Tibial nerve (tissue), 4 donors: ENCODE measurements at regions not wholly inside any gene's neighbourhood (a gene's known extent, or its start where the extent isn't known, plus 50 kb on each side); places are given as distances from the start of the nearest gene placed in this dataset.

Experiments used
- DNase-seq, 2 donors: peaks; one replicate each; pipeline ENCODE4 v3.0.0-alpha.2; 2019; ENCODE audit warnings: low spot score in 2 of 2
- H3K27ac ChIP-seq, 4 donors: fragments of 200-600 bp; sonication (generic) in 3 of 4; one replicate each; pipeline ENCODE4 v1.5.1; 2017 to 2019; ENCODE audit warnings: mild to moderate bottlenecking in 1 of 4
- H3K27me3 ChIP-seq, 2 donors: fragments of 200-600 bp; sonication (generic) in 1 of 2; one replicate each; pipeline versions ENCODE4 v1.5.1 to v1.6.0; 2017 to 2019
- H3K36me3 ChIP-seq, 3 donors: fragments of 200-600 bp; sonication (generic); one replicate each; pipeline ENCODE4 v1.5.1; 2018 to 2019
- H3K4me1 ChIP-seq, 4 donors: fragments of 200-600 bp; sonication (generic) in 3 of 4; one replicate each; pipeline ENCODE4 v1.5.1; 2017 to 2019
- H3K4me3 ChIP-seq, 4 donors: fragments of 200-600 bp; sonication (generic) in 3 of 4; one replicate each; pipeline ENCODE4 v1.5.1; 2017 to 2019; ENCODE audit warnings: mild to moderate bottlenecking in 1 of 4, moderate library complexity in 1 of 4
- H3K9me3 ChIP-seq, 4 donors: fragments of 200-600 bp; sonication (generic) in 3 of 4; one replicate each; pipeline ENCODE4 v1.5.1; 2017 to 2019
- CTCF ChIP-seq, 5 experiments: fragments of 200-600 bp in 3 of 5; fragments of 450-650 bp in 2 of 5; sonication (generic) in 3 of 5; IDR thresholded peaks; one replicate each; pipeline ENCODE4 v1.5.1; 2016 to 2019; ENCODE audit warnings: antibody characterized with exemption in 5 of 5, mild to moderate bottlenecking in 3 of 5, moderate library complexity in 2 of 5
- EP300 ChIP-seq, 2 donors: sonication (generic); formaldehyde crosslinking; IDR thresholded peaks; one replicate each; pipeline ENCODE4 v1.6.1; 2017; ENCODE audit warnings: antibody characterized with exemption in 2 of 2, mild to moderate bottlenecking in 1 of 2
- POLR2A ChIP-seq, 2 donors: fragments of 450-650 bp; IDR thresholded peaks; one replicate each; pipeline ENCODE4 v1.6.1; 2017; ENCODE audit warnings: antibody characterized with exemption in 2 of 2, mild to moderate bottlenecking in 2 of 2, moderate library complexity in 2 of 2
- WGBS, 2 donors: methylation state at CpG; one replicate each; pipeline ENCODE4 v1.1.5; 2018; 5-methylcytosine and 5-hydroxymethylcytosine counted together

- no peaks in the 10 kb centered on the region for H3K9me3 ChIP-seq
- H3K27ac ChIP-seq: peak overlapping the region in 1 of 4 donors; percentile 1
- no peak for TF ChIP-seq CTCF (IDR thresholded peaks at IDR 0.05)
- no peaks in the 10 kb centered on the region for H3K36me3 ChIP-seq
- no peak overlapping the region for H3K4me3 ChIP-seq
- H3K4me1 ChIP-seq: no peaks in the 10 kb centered on the region
- H3K27me3 ChIP-seq: no peaks in the 10 kb centered on the region
- no peak for DNase-seq
- WGBS, 2 donors: 20 to 28% methylated on average over 4 of the region's 4 CpGs
These were observed 188.3 kb downstream of the RSL24D1 start for GRCh38 chr15:55008421-55008820.

DNA sequence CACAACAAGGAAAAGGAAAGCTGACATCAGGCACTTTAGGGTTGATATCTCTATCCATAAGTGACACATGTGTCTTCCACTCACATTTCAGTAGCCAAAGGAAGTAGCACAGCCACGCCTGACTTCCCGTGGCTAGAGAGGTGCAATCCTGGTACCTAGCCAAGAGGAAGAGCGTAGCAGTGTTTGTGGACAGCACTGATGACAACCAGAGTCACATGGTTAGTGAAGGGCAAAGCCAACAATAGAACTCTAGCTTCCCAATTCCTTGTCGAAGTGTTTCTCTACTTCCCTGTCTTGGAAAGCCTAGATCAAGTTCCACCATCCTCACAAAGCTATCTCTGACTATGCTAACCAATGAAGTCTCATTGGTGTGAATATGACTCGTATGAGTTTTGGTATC is 189.2 kb downstream of the RSL24D1 start:
- H3K4me1 ChIP-seq: no peaks in the 10 kb centered on the region
- no peaks in the 10 kb centered on the region for H3K36me3 ChIP-seq
- H3K27me3 ChIP-seq: no peaks in the 10 kb centered on the region
- no peaks in the 10 kb centered on the region for H3K9me3 ChIP-seq
- H3K4me3 ChIP-seq: no peak overlapping the region
- TF ChIP-seq EP300 (IDR thresholded peaks at IDR 0.05): peak; percentile 17 to 69
- TF ChIP-seq POLR2A (IDR thresholded peaks at IDR 0.05): no peak
- no peak for TF ChIP-seq CTCF (IDR thresholded peaks at IDR 0.05)
- WGBS, 2 donors: 78 to 86% methylated on average over 5 of the region's 5 CpGs
- DNase-seq: peak in 1 of 2 donors; percentile 36
- no peak overlapping the region for H3K27ac ChIP-seq

GRCh38 chr15:55005679-55006078 is 191.1 kb downstream of the RSL24D1 start:
- TF ChIP-seq POLR2A (IDR thresholded peaks at IDR 0.05) (no peak), CTCF (IDR thresholded peaks at IDR 0.05) (no peak)
- no peak overlapping the region for H3K4me3 ChIP-seq
- no peak for DNase-seq
- no peaks in the 10 kb centered on the region for H3K4me1 ChIP-seq
- H3K36me3 ChIP-seq: no peaks in the 10 kb centered on the region
- no peak overlapping the region for H3K27ac ChIP-seq
- no peaks in the 10 kb centered on the region for H3K27me3 ChIP-seq
- H3K9me3 ChIP-seq: no peaks in the 10 kb centered on the region

DNA sequence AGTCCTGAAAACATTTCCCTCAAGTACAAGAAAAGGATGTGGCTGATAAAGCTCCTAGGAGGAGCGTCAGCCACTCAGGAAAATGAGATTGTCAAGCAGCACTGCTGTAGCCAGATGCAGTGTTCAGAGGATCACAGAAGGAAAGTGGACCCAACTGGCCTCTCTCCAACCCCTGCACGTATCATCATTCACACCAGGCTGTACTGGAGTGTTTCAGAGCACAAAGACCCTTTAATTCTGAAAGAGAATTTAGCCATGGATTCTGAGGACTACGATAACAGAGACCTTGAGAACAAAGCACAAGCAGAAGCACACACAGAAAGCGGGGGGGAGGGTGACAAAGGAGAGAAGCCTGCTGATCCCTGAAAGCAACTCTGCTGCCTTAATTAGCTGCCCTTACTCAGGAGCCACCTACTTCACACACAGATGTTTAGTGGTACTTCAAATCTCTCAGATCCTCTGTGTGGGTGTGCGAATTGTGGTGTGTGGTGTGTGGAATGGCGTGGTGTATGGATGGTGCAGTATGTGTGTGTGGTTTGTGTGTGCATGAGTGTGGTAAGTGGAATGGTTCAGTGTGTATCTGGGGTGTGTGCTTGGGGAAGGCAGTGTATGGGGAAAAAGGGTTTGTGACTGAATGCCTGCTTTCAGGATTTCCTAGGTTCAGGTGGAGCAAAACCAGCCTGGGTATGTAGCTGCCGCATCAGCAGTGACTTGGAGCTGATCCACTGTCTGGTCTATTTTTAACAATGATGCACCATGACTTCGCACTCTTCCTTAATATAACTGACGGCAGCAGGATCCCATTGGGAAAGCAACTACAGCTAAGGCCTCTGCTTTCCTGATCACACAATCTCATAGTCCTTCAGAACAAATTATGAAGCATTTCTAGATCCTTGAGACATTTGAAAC is 192.5 kb downstream of the RSL24D1 start:
- H3K4me1 ChIP-seq: no peaks in the 10 kb centered on the region
- H3K27me3 ChIP-seq: no peaks in the 10 kb centered on the region
- H3K4me3 ChIP-seq: no peak overlapping the region
- no peaks in the 10 kb centered on the region for H3K36me3 ChIP-seq
- no peaks in the 10 kb centered on the region for H3K9me3 ChIP-seq
- TF ChIP-seq EP300 (IDR thresholded peaks at IDR 0.05) (no peak), POLR2A (IDR thresholded peaks at IDR 0.05) (no peak), CTCF (IDR thresholded peaks at IDR 0.05) (no peak)
- H3K27ac ChIP-seq: no peak overlapping the region
- DNase-seq: no peak
- WGBS, 2 donors: 42 to 50% methylated on average over 9 of the region's 9 CpGs

- no peak for DNase-seq
- no peaks in the 10 kb centered on the region for H3K36me3 ChIP-seq
- 100% methylated on average over 1 of the region's 1 CpG for WGBS, 2 donors
- H3K4me1 ChIP-seq: no peaks in the 10 kb centered on the region
- TF ChIP-seq POLR2A (IDR thresholded peaks at IDR 0.05) (no peak), CTCF (IDR thresholded peaks at IDR 0.05) (no peak), EP300 (IDR thresholded peaks at IDR 0.05) (no peak)
- no peak overlapping the region for H3K27ac ChIP-seq
- no peaks in the 10 kb centered on the region for H3K9me3 ChIP-seq
- H3K27me3 ChIP-seq: no peaks in the 10 kb centered on the region
- no peak overlapping the region for H3K4me3 ChIP-seq
These were observed 198.1 kb downstream of the RSL24D1 start for GRCh38 chr15:54998661-54999060.
